Astrocyte of the cerebellum (primary cell): ENCODE measurements at regions not wholly inside any gene's neighbourhood (a gene's known extent, or its start where the extent isn't known, plus 50 kb on each side); places are given as distances from the start of the nearest gene placed in this dataset.

Experiments
- DNase-seq: peaks from one replicate; pipeline ENCODE4 v3.0.0-alpha.2; 2011; ENCODE audit warnings: low read depth
- H3K4me3 ChIP-seq: 2 replicates; pipeline ENCODE4 v1.5.1; 2011; ENCODE audit warnings: mild to moderate bottlenecking, low read depth, low read length, moderate library complexity
- CTCF ChIP-seq: IDR thresholded peaks from 2 replicates; pipeline ENCODE4 v1.5.1; 2012; ENCODE audit warnings: low read length, low read depth, moderate library complexity, mild to moderate bottlenecking; ENCODE audit errors: missing control alignments
- in situ Hi-C: cut with HindIII; loops from 2 replicates; pipeline ENCODE4 v1.10.0; 2017; ENCODE audit warnings: low sequenced_read_pairs

DNA sequence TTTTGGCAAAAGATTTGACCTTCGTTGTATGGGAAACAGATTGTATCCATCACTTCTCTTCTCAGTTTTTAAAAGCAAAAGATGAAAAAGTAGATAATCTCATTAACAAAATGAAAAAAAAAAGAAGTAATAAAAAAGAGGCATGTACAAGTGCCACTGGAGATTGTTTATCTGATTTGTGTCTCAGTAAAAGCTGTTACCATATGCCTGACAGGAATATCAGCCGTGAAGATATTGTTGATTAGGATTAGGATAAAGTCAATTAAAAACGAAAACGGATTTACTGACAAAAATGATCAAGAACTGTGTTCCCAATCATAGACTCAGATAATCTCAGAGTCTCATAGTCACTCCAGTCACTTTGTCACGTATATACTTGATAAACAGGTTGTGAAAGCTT, 842.1 kb upstream of the SLC10A2 start:
- no peak for TF ChIP-seq CTCF
- in situ Hi-C loops, result no loop called here

DNA sequence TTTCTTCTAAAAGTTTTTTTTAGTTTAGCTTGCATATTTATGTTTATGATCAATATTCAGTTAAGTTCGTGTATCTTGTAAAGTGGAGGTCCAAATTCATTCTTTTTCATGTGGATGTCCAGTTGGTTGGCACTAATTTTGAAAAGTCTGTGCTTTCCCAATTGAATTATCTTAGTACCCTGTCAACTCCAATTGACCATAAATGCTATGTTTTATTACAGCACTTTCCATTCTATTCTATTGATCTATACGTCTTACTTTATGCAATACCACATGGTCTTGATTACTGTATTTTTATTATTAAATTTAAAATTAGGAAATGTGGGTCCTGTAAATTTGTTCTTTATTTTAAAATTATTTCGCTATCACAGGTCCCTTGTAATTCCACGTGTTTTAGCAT, 837.6 kb upstream of the SLC10A2 start:
- in situ Hi-C loops, result no loop called here
- DNase-seq, result no peak

More for the DNA sequence above, 842.1 kb upstream of the SLC10A2 start:
- DNase-seq, result no peak
- H3K4me3 ChIP-seq, result no peak overlapping the region

GRCh38 chr13:103898481-103898880, 832.3 kb upstream of the SLC10A2 start:
- in situ Hi-C loops, result no loop called here
- TF ChIP-seq CTCF, result no peak
- DNase-seq, result no peak
- H3K4me3 ChIP-seq, result no peak overlapping the region

More for the DNA sequence above, 837.6 kb upstream of the SLC10A2 start:
- H3K4me3 ChIP-seq, result no peak overlapping the region
- TF ChIP-seq CTCF, result no peak

- no peak for DNase-seq
- in situ Hi-C loops, result no loop called here
- no peak for TF ChIP-seq CTCF
- H3K4me3 ChIP-seq, result no peak overlapping the region
Observed at GRCh38 chr13:103895835-103896531, 829.8 kb upstream of the SLC10A2 start.

DNA sequence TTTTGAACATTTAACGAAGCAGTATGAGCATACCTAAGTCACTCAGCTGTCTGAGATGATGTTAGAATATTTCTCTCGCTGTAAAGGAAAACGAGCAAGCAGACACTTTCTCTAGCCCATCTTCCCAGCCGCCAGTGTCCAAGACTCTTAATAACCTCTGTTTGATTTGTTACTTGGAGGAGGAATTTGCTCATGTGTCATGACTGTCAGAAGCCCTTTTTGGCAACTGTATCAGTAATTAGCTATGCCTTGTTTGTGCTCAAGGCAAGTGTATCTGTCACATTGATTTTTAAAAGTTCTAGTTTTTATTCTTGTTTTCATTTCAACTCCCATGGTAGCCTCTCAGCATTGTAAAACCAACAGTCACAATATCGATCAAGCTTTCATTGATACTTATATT, 828.4 kb upstream of the SLC10A2 start:
- in situ Hi-C loops, result no loop called here
- no peak for DNase-seq
- no peak overlapping the region for H3K4me3 ChIP-seq
- no peak for TF ChIP-seq CTCF

GRCh38 chr13:103884101-103884723, 818.0 kb upstream of the SLC10A2 start:
- in situ Hi-C loops, result no loop called here
- no peak overlapping the region for H3K4me3 ChIP-seq
- DNase-seq, result no peak
- no peak for TF ChIP-seq CTCF
